ENCODE measurements at regions not wholly inside any gene's neighbourhood (a gene's known extent, or its start where the extent isn't known, plus 50 kb on each side); places are given as distances from the start of the nearest gene placed in this dataset.

- H3K27ac Mint-ChIP-seq (ENCODE audit: unreplicated experiment): no peak overlapping the region
- TF ChIP-seq, protein P1, sequence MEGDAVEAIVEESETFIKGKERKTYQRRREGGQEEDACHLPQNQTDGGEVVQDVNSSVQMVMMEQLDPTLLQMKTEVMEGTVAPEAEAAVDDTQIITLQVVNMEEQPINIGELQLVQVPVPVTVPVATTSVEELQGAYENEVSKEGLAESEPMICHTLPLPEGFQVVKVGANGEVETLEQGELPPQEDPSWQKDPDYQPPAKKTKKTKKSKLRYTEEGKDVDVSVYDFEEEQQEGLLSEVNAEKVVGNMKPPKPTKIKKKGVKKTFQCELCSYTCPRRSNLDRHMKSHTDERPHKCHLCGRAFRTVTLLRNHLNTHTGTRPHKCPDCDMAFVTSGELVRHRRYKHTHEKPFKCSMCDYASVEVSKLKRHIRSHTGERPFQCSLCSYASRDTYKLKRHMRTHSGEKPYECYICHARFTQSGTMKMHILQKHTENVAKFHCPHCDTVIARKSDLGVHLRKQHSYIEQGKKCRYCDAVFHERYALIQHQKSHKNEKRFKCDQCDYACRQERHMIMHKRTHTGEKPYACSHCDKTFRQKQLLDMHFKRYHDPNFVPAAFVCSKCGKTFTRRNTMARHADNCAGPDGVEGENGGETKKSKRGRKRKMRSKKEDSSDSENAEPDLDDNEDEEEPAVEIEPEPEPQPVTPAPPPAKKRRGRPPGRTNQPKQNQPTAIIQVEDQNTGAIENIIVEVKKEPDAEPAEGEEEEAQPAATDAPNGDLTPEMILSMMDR (IDR thresholded peaks at IDR 0.05; ENCODE audit: insufficient read depth, low read depth, low read length): no peak
- TF ChIP-seq EZH2 (IDR thresholded peaks at IDR 0.05; ENCODE audit: insufficient read depth, low read length): no peak
- H3K4me3 Mint-ChIP-seq (ENCODE audit: unreplicated experiment): no peak overlapping the region
- H4K20me1 ChIP-seq (ENCODE audit: insufficient read depth, low read length): no peaks in the 10 kb centered on the region
- H3K4me2 ChIP-seq (ENCODE audit: low read length): no peak overlapping the region
- H3K27ac ChIP-seq (ENCODE audit: low read depth, low read length): no peak overlapping the region
- no peak overlapping the region for H2AFZ ChIP-seq (ENCODE audit: low read depth, low read length)
- no peaks in the 10 kb centered on the region for H3K4me1 ChIP-seq (ENCODE audit: insufficient read depth, low read length)
- H3K9ac ChIP-seq (ENCODE audit: low read length): no peak overlapping the region
- FAIRE-seq (no peak), DNase-seq (ENCODE audit: low read depth) (no peak)
- H3K4me1 Mint-ChIP-seq (ENCODE audit: low read depth, unreplicated experiment): no peaks in the 10 kb centered on the region
- no peaks in the 10 kb centered on the region for H3K79me2 ChIP-seq (ENCODE audit: insufficient read depth, low read length)
- no peaks in the 10 kb centered on the region for H3K36me3 Mint-ChIP-seq (ENCODE audit: low read depth, unreplicated experiment)
- peaks cover 57% of the 10 kb centered on the region for H3K27me3 Mint-ChIP-seq (ENCODE audit: low read depth, unreplicated experiment)
- no peak overlapping the region for H3K4me3 ChIP-seq (ENCODE audit: insufficient read depth, low read depth, low read length)
- H3K27me3 ChIP-seq (ENCODE audit: insufficient read depth, low read length): peaks cover 4% of the 10 kb centered on the region
- H3K9me3 ChIP-seq (ENCODE audit: insufficient read depth, low read depth, low read length): peaks cover 9% of the 10 kb centered on the region
- H3K36me3 ChIP-seq (ENCODE audit: insufficient read depth, low read length): no peaks in the 10 kb centered on the region
- H3K9me3 Mint-ChIP-seq (ENCODE audit: unreplicated experiment): peaks cover 11% of the 10 kb centered on the region
These were observed 108.7 kb downstream of the LHX2 start for GRCh38 chr9:124120272-124120671.

DNA sequence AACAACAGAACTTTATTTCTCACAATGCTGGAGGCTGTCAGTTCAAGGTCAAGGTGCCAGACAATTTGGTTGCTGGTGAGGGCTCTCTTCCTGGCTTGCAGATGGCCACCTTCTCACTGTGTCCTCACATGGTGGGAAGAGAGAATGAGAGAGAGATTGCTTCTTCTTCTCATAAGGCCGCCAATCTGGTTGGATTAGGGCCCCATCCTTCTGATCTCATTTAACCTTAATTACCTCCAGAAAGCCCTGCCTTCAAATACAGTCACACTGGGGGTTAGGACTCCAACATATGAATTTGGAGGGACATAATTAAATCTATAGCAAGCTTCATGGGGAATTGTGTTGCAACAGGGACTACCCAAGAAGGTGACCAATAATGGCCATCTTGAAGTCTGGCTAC is 110.2 kb downstream of the LHX2 start:
- Histone ChIP-seq H3K9me3 (ENCODE audit: insufficient read depth, low read depth, low read length) (peaks cover 8% of the 10 kb centered on the region), H3K4me3 (ENCODE audit: insufficient read depth, low read depth, low read length) (no peak overlapping the region), H3K9ac (ENCODE audit: low read length) (no peak overlapping the region), H3K4me1 (ENCODE audit: insufficient read depth, low read length) (no peaks in the 10 kb centered on the region), H3K27me3 (ENCODE audit: insufficient read depth, low read length) (peaks cover 4% of the 10 kb centered on the region), H2AFZ (ENCODE audit: low read depth, low read length) (no peak overlapping the region), H3K4me2 (ENCODE audit: low read length) (no peak overlapping the region), H3K27ac (ENCODE audit: low read depth, low read length) (no peak overlapping the region), H3K79me2 (ENCODE audit: insufficient read depth, low read length) (no peaks in the 10 kb centered on the region), H4K20me1 (ENCODE audit: insufficient read depth, low read length) (no peaks in the 10 kb centered on the region), H3K36me3 (ENCODE audit: insufficient read depth, low read length) (no peaks in the 10 kb centered on the region)
- Mint-ChIP-seq H3K4me3 (ENCODE audit: unreplicated experiment) (no peak overlapping the region), H3K36me3 (ENCODE audit: low read depth, unreplicated experiment) (no peaks in the 10 kb centered on the region), H3K27me3 (ENCODE audit: low read depth, unreplicated experiment) (peaks cover 49% of the 10 kb centered on the region), H3K27ac (ENCODE audit: unreplicated experiment) (no peak overlapping the region), H3K4me1 (ENCODE audit: low read depth, unreplicated experiment) (no peaks in the 10 kb centered on the region), H3K9me3 (ENCODE audit: unreplicated experiment) (peaks cover 6% of the 10 kb centered on the region)
- FAIRE-seq (no peak), DNase-seq (ENCODE audit: low read depth) (no peak)
- no peak for TF ChIP-seq EZH2 (IDR thresholded peaks at IDR 0.05; ENCODE audit: insufficient read depth, low read length)
- TF ChIP-seq, protein P1 (IDR thresholded peaks at IDR 0.05; ENCODE audit: insufficient read depth, low read depth, low read length): no peak

GRCh38 chr9:124122321-124122720 is 110.8 kb downstream of the LHX2 start:
- H3K4me3 ChIP-seq (ENCODE audit: insufficient read depth, low read depth, low read length): no peak overlapping the region
- Mint-ChIP-seq H3K27me3 (ENCODE audit: low read depth, unreplicated experiment) (peaks cover 46% of the 10 kb centered on the region), H3K4me1 (ENCODE audit: low read depth, unreplicated experiment) (no peaks in the 10 kb centered on the region), H3K27ac (ENCODE audit: unreplicated experiment) (no peak overlapping the region), H3K9me3 (ENCODE audit: unreplicated experiment) (peaks cover 6% of the 10 kb centered on the region), H3K36me3 (ENCODE audit: low read depth, unreplicated experiment) (no peaks in the 10 kb centered on the region), H3K4me3 (ENCODE audit: unreplicated experiment) (no peak overlapping the region)
- FAIRE-seq: no peak
- peaks cover 4% of the 10 kb centered on the region for H3K27me3 ChIP-seq (ENCODE audit: insufficient read depth, low read length)
- no peak overlapping the region for H2AFZ ChIP-seq (ENCODE audit: low read depth, low read length)
- H3K9me3 ChIP-seq (ENCODE audit: insufficient read depth, low read depth, low read length): peaks cover 5% of the 10 kb centered on the region
- H3K27ac ChIP-seq (ENCODE audit: low read depth, low read length): no peak overlapping the region
- no peak overlapping the region for H3K4me2 ChIP-seq (ENCODE audit: low read length)
- no peaks in the 10 kb centered on the region for H3K36me3 ChIP-seq (ENCODE audit: insufficient read depth, low read length)
- TF ChIP-seq, protein P1 (IDR thresholded peaks at IDR 0.05; ENCODE audit: insufficient read depth, low read depth, low read length): no peak
- TF ChIP-seq EZH2 (IDR thresholded peaks at IDR 0.05; ENCODE audit: insufficient read depth, low read length): no peak
- H3K4me1 ChIP-seq (ENCODE audit: insufficient read depth, low read length): no peaks in the 10 kb centered on the region
- DNase-seq (ENCODE audit: low read depth): no peak
- H3K79me2 ChIP-seq (ENCODE audit: insufficient read depth, low read length): no peaks in the 10 kb centered on the region
- H4K20me1 ChIP-seq (ENCODE audit: insufficient read depth, low read length): no peaks in the 10 kb centered on the region
- no peak overlapping the region for H3K9ac ChIP-seq (ENCODE audit: low read length)
